OCI-LY7 (cell line): ENCODE measurements at regions not wholly inside any gene's neighbourhood (a gene's known extent, or its start where the extent isn't known, plus 50 kb on each side); places are given as distances from the start of the nearest gene placed in this dataset.
"Not testable (repeated sequence)": the region's sequence is repeated elsewhere in the genome, so short reads cannot be mapped to it uniquely, and the experiment has no call there.

Source experiments
- BruUV-seq: library from RNA; stranded (reverse); fragments of 400-500 nt; replicated peaks from 2 replicates; lab custom pipeline; 2021; lab: Mats Ljungman, UMichigan
- CTCF ChIA-PET: fragments of 300-600 bp; sonication (Branson Sonifier 250); formaldehyde crosslinking; loops from one replicate; lab custom pipeline; 2022; ENCODE audit warnings: antibody characterized with exemption; ENCODE audit not compliant: unreplicated experiment; lab: Charles Lee
- POLR2A ChIA-PET: fragments of 300-600 bp; sonication (Branson Sonifier 250); formaldehyde crosslinking; loops from one replicate; lab custom pipeline; 2022; ENCODE audit warnings: antibody characterized with exemption; lab: Charles Lee
- DNase-seq: peaks from one replicate; pipeline ENCODE4 v3.0.0-alpha.2; 2015; ENCODE audit warnings: low spot score
- H2AFZ ChIP-seq: fragments of 200-600 bp; sonication (generic), shearing (Covaris generic); 2 replicates; pipeline ENCODE4 v1.6.1; 2014; ENCODE audit warnings: mild to moderate bottlenecking, antibody characterized with exemption, low read length, moderate library complexity
- H3K27ac ChIP-seq: fragments of 200-600 bp; sonication (generic); 2 replicates; pipeline ENCODE4 v1.5.1; 2014; ENCODE audit warnings: mixed run types, low read depth, mild to moderate bottlenecking, moderate library complexity, low read length, inconsistent platforms; ENCODE audit not compliant: poor library complexity, severe bottlenecking
- H3K36me3 ChIP-seq: fragments of 200-600 bp; sonication (generic); 2 replicates; pipeline ENCODE4 v1.6.1; 2014; ENCODE audit warnings: mild to moderate bottlenecking, antibody characterized with exemption, low read length, moderate library complexity, mixed read lengths; ENCODE audit not compliant: insufficient read depth
- H3K4me1 ChIP-seq: fragments of 200-600 bp; sonication (generic); 2 replicates; pipeline ENCODE4 v1.5.1; 2014; ENCODE audit warnings: mild to moderate bottlenecking, low read length; ENCODE audit not compliant: insufficient read depth, poor library complexity, severe bottlenecking
- H3K4me2 ChIP-seq: fragments of 200-600 bp; sonication (generic); 2 replicates; pipeline ENCODE4 v1.6.1; 2014; ENCODE audit warnings: mild to moderate bottlenecking, low read length
- H3K4me3 ChIP-seq: fragments of 200-600 bp; sonication (generic); 2 replicates; pipeline ENCODE4 v1.5.1; 2014; ENCODE audit warnings: mild to moderate bottlenecking, low read depth, low read length; ENCODE audit not compliant: poor library complexity, severe bottlenecking
- H3K79me2 ChIP-seq: fragments of 200-600 bp; sonication (generic); 2 replicates; pipeline ENCODE4 v1.6.1; 2016; ENCODE audit warnings: low read depth, mild to moderate bottlenecking, low read length, moderate library complexity, mixed read lengths; ENCODE audit not compliant: insufficient read depth
- H3K9me2 ChIP-seq: fragments of 200-600 bp; sonication (generic); 2 replicates; pipeline ENCODE4 v1.6.1; 2016; ENCODE audit warnings: mild to moderate bottlenecking, low read length, mixed read lengths; ENCODE audit not compliant: insufficient read depth
- H3K9me3 ChIP-seq: fragments of 200-600 bp; sonication (generic); 2 replicates; pipeline ENCODE4 v1.6.1; 2014; ENCODE audit warnings: mild to moderate bottlenecking, mixed run types, low read length, mixed read lengths
- H4K20me1 ChIP-seq: fragments of 200-600 bp; sonication (generic); 2 replicates; pipeline ENCODE4 v1.6.1; 2014; ENCODE audit warnings: mild to moderate bottlenecking, antibody characterized with exemption, low read length, moderate library complexity, mixed read lengths; ENCODE audit not compliant: insufficient read depth
- EZH2phosphoT487 ChIP-seq: fragments of 200-600 bp; sonication (generic); IDR thresholded peaks from 2 replicates; pipeline ENCODE4 v1.6.1; 2018; ENCODE audit warnings: low read depth, borderline replicate concordance, mild to moderate bottlenecking, mixed run types, antibody characterized with exemption, low read length, moderate library complexity, mixed read lengths
- intact Hi-C: fragments of 100-400 bp; cut with micrococcal nuclease; formaldehyde crosslinking; loops from one replicate; pipeline ENCODE4 v1.10.0; 2022; ENCODE audit not compliant: unreplicated experiment
- TF ChIP-seq, protein P1 (sequence below): fragments of 200-600 bp; sonication (generic); conservative IDR thresholded peaks from 2 replicates; pipeline ENCODE4 v1.5.1; 2014; ENCODE audit warnings: mild to moderate bottlenecking, antibody characterized with exemption, low read length, moderate library complexity, mixed read lengths

DNA sequence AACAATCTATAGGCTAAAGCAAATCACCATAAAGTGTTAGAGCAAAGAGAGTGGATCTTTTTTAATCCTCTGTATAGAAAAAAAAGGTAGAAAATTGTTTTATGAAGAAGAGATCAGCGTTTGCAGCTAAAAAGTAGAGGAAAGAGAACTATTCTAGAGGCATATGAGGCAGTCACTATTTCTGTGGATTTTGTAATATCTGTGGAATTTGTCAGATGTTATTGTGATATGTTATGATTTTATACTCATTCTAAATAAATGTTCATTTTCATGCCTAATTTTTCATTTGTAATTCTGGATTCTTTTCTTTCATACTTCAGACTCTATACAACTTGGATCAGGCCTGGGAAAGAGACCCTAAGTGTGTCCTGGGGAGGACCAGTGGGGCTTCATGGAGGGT lies 295.0 kb upstream of the LYZL1 start:
- H3K79me2 ChIP-seq, result no peaks in the 10 kb centered on the region
- TF ChIP-seq EZH2phosphoT487, result no peak
- TF ChIP-seq, protein P1, sequence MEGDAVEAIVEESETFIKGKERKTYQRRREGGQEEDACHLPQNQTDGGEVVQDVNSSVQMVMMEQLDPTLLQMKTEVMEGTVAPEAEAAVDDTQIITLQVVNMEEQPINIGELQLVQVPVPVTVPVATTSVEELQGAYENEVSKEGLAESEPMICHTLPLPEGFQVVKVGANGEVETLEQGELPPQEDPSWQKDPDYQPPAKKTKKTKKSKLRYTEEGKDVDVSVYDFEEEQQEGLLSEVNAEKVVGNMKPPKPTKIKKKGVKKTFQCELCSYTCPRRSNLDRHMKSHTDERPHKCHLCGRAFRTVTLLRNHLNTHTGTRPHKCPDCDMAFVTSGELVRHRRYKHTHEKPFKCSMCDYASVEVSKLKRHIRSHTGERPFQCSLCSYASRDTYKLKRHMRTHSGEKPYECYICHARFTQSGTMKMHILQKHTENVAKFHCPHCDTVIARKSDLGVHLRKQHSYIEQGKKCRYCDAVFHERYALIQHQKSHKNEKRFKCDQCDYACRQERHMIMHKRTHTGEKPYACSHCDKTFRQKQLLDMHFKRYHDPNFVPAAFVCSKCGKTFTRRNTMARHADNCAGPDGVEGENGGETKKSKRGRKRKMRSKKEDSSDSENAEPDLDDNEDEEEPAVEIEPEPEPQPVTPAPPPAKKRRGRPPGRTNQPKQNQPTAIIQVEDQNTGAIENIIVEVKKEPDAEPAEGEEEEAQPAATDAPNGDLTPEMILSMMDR, result no peak
- no peak for DNase-seq
- no peak overlapping the region for H3K4me3 ChIP-seq
- ChIA-PET CTCF (no interaction called here), POLR2A (interaction anchor here (0.6 kb wide), 1 partner anchor 27 kb away, joined by 3 read pairs; no protein-coding TSS in a partner anchor)
- H3K36me3 ChIP-seq, result no peaks in the 10 kb centered on the region
- no peak overlapping the region for H3K27ac ChIP-seq
- intact Hi-C loops, result no loop called here
- H3K9me3 ChIP-seq, result no peaks in the 10 kb centered on the region
- no peaks in the 10 kb centered on the region for H3K9me2 ChIP-seq
- no peaks in the 10 kb centered on the region for H3K4me1 ChIP-seq
- H2AFZ ChIP-seq, result no peak overlapping the region
- no peak overlapping the region for H3K4me2 ChIP-seq
- H4K20me1 ChIP-seq, result no peaks in the 10 kb centered on the region
- no TSS peak for BruUV-seq

GRCh38 chr10:28994802-28995201 lies 294.1 kb upstream of the LYZL1 start:
- H2AFZ ChIP-seq, H3K4me1 ChIP-seq, H3K9me2 ChIP-seq, H3K36me3 ChIP-seq, H3K79me2 ChIP-seq, DNase-seq, H3K27ac ChIP-seq, H4K20me1 ChIP-seq, H3K4me2 ChIP-seq, H3K4me3 ChIP-seq, BruUV-seq, intact Hi-C loops, H3K9me3 ChIP-seq, POLR2A ChIA-PET, CTCF ChIA-PET: not testable (repeated sequence)

GRCh38 chr10:28995497-28995896 lies 293.4 kb upstream of the LYZL1 start:
- BruUV-seq, result no TSS peak
- no peak for DNase-seq
- TF ChIP-seq, protein P1, result no peak
- TF ChIP-seq EZH2phosphoT487, result no peak
- no peaks in the 10 kb centered on the region for H4K20me1 ChIP-seq
- CTCF ChIA-PET, result no interaction called here
- H3K9me3 ChIP-seq, result no peaks in the 10 kb centered on the region
- H3K36me3 ChIP-seq, result no peaks in the 10 kb centered on the region
- POLR2A ChIA-PET, result interaction anchor here (0.6 kb wide), 1 partner anchor 28 kb away, joined by 3 read pairs; no protein-coding TSS in a partner anchor
- H3K27ac ChIP-seq, result no peak overlapping the region
- intact Hi-C loops, result no loop called here
- H3K4me3 ChIP-seq, result no peak overlapping the region
- no peaks in the 10 kb centered on the region for H3K4me1 ChIP-seq
- no peaks in the 10 kb centered on the region for H3K79me2 ChIP-seq
- H3K4me2 ChIP-seq, result no peak overlapping the region
- H3K9me2 ChIP-seq, result no peaks in the 10 kb centered on the region
- no peak overlapping the region for H2AFZ ChIP-seq
